ENCODE measurements at regions not wholly inside any gene's neighbourhood (a gene's known extent, or its start where the extent isn't known, plus 50 kb on each side); places are given as distances from the start of the nearest gene placed in this dataset.
"Not testable (repeated sequence)": the region's sequence is repeated elsewhere in the genome, so short reads cannot be mapped to it uniquely, and the experiment has no call there.

- TF ChIP-seq CTCF (IDR thresholded peaks at IDR 0.05); JUNB (IDR thresholded peaks at IDR 0.05); EP300 (IDR thresholded peaks at IDR 0.05); POLR2A (IDR thresholded peaks at IDR 0.05; ENCODE audit: low read length); RFX5 (IDR thresholded peaks at IDR 0.05): not testable (repeated sequence)
- TF ChIP-seq, protein P1, sequence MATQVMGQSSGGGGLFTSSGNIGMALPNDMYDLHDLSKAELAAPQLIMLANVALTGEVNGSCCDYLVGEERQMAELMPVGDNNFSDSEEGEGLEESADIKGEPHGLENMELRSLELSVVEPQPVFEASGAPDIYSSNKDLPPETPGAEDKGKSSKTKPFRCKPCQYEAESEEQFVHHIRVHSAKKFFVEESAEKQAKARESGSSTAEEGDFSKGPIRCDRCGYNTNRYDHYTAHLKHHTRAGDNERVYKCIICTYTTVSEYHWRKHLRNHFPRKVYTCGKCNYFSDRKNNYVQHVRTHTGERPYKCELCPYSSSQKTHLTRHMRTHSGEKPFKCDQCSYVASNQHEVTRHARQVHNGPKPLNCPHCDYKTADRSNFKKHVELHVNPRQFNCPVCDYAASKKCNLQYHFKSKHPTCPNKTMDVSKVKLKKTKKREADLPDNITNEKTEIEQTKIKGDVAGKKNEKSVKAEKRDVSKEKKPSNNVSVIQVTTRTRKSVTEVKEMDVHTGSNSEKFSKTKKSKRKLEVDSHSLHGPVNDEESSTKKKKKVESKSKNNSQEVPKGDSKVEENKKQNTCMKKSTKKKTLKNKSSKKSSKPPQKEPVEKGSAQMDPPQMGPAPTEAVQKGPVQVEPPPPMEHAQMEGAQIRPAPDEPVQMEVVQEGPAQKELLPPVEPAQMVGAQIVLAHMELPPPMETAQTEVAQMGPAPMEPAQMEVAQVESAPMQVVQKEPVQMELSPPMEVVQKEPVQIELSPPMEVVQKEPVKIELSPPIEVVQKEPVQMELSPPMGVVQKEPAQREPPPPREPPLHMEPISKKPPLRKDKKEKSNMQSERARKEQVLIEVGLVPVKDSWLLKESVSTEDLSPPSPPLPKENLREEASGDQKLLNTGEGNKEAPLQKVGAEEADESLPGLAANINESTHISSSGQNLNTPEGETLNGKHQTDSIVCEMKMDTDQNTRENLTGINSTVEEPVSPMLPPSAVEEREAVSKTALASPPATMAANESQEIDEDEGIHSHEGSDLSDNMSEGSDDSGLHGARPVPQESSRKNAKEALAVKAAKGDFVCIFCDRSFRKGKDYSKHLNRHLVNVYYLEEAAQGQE (IDR thresholded peaks at IDR 0.05), result not testable (repeated sequence)
- TF ChIP-seq, protein P2, sequence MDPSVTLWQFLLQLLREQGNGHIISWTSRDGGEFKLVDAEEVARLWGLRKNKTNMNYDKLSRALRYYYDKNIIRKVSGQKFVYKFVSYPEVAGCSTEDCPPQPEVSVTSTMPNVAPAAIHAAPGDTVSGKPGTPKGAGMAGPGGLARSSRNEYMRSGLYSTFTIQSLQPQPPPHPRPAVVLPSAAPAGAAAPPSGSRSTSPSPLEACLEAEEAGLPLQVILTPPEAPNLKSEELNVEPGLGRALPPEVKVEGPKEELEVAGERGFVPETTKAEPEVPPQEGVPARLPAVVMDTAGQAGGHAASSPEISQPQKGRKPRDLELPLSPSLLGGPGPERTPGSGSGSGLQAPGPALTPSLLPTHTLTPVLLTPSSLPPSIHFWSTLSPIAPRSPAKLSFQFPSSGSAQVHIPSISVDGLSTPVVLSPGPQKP (IDR thresholded peaks at IDR 0.05; ENCODE audit: low read depth, low read length), result not testable (repeated sequence)
These were observed 159.4 kb upstream of the FRG2B start for GRCh38 chr10:133785846-133786602.

Data from A549 (cell line).